ENCODE measurements at regions not wholly inside any gene's neighbourhood (a gene's known extent, or its start where the extent isn't known, plus 50 kb on each side); places are given as distances from the start of the nearest gene placed in this dataset.

DNA sequence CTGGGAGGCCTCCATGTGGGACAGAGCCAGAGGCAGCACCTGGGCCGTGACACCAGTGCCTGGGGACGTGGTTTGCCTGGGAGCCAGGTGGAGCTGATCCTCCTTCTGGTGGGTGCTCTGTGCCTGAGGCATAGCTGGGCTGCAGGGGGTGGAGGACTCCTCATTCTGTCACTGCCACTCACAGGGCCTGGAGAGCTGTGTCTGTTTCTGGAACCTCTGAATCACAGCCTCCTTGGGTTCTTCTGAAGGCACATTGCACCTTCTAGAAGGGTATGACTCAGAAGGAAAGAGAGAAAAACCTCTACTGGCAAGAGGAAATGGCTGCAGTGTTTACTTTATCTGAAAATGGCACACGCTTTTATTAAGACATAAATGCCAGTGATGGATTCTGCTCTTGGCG lies 659.8 kb downstream of the VRK1 start:
- H3K27ac Mint-ChIP-seq: no peak overlapping the region
- Histone ChIP-seq H3K4me1 (ENCODE audit: control insufficient read depth, insufficient read depth, low read length) (no peaks in the 10 kb centered on the region), H3K36me3 (ENCODE audit: control insufficient read depth, insufficient read depth, low read length) (no peaks in the 10 kb centered on the region), H3K27ac (ENCODE audit: low read depth, low read length) (no peak overlapping the region), H3K9ac (ENCODE audit: extremely low read depth, low read length, poor library complexity, severe bottlenecking) (no peak overlapping the region), H3K27me3 (ENCODE audit: control insufficient read depth, insufficient read depth, low read length, poor library complexity, severe bottlenecking) (no peaks in the 10 kb centered on the region), H3K4me3 (ENCODE audit: low read length) (no peak overlapping the region), H3K9me3 (ENCODE audit: control insufficient read depth, low read length) (peaks cover 7% of the 10 kb centered on the region)
- peaks cover 14% of the 10 kb centered on the region for H3K4me1 Mint-ChIP-seq
- TF ChIP-seq, protein P1, sequence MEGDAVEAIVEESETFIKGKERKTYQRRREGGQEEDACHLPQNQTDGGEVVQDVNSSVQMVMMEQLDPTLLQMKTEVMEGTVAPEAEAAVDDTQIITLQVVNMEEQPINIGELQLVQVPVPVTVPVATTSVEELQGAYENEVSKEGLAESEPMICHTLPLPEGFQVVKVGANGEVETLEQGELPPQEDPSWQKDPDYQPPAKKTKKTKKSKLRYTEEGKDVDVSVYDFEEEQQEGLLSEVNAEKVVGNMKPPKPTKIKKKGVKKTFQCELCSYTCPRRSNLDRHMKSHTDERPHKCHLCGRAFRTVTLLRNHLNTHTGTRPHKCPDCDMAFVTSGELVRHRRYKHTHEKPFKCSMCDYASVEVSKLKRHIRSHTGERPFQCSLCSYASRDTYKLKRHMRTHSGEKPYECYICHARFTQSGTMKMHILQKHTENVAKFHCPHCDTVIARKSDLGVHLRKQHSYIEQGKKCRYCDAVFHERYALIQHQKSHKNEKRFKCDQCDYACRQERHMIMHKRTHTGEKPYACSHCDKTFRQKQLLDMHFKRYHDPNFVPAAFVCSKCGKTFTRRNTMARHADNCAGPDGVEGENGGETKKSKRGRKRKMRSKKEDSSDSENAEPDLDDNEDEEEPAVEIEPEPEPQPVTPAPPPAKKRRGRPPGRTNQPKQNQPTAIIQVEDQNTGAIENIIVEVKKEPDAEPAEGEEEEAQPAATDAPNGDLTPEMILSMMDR (conservative IDR thresholded peaks at IDR 0.05): no peak
- no peak for DNase-seq
- WGBS, 2 experiments (ENCODE audit: insufficient coverage in 1 of 2, insufficient read length in 1 of 2): 80 to 91% methylated on average over 2 to 4 of the region's 4 CpGs
- no peak overlapping the region for H3K4me3 Mint-ChIP-seq
- peaks cover 12% of the 10 kb centered on the region for H3K9me3 Mint-ChIP-seq
- H3K27me3 Mint-ChIP-seq (ENCODE audit: insufficient read depth): peaks cover 33% of the 10 kb centered on the region
- peaks cover 1% of the 10 kb centered on the region for H3K36me3 Mint-ChIP-seq (ENCODE audit: low read depth)

DNA sequence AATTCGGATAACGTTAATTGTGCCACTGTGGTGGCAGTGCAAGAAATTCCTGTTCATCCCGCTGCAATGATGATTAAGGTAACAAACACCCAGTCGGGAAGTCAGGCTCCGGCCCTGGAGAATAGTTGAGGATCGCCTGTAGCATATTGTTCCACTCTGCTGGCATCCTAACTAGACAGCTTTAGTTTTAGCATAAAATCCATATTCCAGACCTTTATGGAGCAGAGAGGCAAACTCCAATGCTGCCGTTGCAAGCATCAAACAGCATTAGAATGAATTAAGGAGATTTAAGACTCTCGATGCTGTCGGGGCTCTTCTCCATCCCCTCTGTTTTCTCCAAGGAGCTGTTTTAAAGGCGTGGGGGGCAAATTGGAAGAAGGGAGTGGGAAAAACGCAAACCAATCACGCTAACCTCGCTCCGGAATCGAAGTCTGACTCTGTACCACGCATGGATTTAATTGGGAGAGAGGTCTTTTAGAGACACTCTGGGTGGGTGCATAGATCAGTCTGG lies 660.4 kb downstream of the VRK1 start:
- no peaks in the 10 kb centered on the region for H3K27me3 ChIP-seq (ENCODE audit: control insufficient read depth, insufficient read depth, low read length, poor library complexity, severe bottlenecking)
- peak overlapping the region; percentile 57 for H3K4me3 Mint-ChIP-seq
- no peak overlapping the region for H3K4me3 ChIP-seq (ENCODE audit: low read length)
- H3K27ac ChIP-seq (ENCODE audit: low read depth, low read length): no peak overlapping the region
- no peak overlapping the region for H3K9ac ChIP-seq (ENCODE audit: extremely low read depth, low read length, poor library complexity, severe bottlenecking)
- no peak for DNase-seq
- H3K27me3 Mint-ChIP-seq (ENCODE audit: insufficient read depth): peaks cover 33% of the 10 kb centered on the region
- TF ChIP-seq, protein P1 (conservative IDR thresholded peaks at IDR 0.05): no peak
- H3K9me3 Mint-ChIP-seq: peaks cover 17% of the 10 kb centered on the region
- no peaks in the 10 kb centered on the region for H3K36me3 ChIP-seq (ENCODE audit: control insufficient read depth, insufficient read depth, low read length)
- H3K9me3 ChIP-seq (ENCODE audit: control insufficient read depth, low read length): peaks cover 14% of the 10 kb centered on the region
- peaks cover 2% of the 10 kb centered on the region for H3K36me3 Mint-ChIP-seq (ENCODE audit: low read depth)
- peaks cover 14% of the 10 kb centered on the region for H3K4me1 Mint-ChIP-seq
- no peaks in the 10 kb centered on the region for H3K4me1 ChIP-seq (ENCODE audit: control insufficient read depth, insufficient read depth, low read length)
- no peak overlapping the region for H3K27ac Mint-ChIP-seq
- WGBS, 2 experiments (ENCODE audit: insufficient coverage in 1 of 2, insufficient read length in 1 of 2): 86 to 90% methylated on average over 15 to 16 of the region's 16 CpGs

DNA sequence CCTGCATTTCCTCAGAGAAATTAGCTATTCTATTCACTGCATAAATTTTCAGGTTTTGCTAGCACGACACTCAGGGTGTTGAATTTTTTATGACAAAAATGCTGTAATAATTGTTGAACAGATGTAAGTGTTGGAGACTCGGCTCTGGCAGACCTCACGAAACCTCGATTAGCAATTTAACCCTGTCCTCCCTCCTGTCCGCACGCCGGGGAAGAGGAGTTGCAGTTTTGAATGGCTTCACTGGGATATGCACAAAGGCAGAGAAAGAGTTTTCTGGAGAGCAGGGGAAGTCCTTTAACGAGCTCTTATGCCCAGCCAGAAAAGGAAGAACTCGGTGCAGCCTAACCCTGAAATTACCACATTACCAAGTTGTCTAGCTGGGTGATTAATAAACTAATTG lies 661.1 kb downstream of the VRK1 start:
- no peak overlapping the region for H3K9ac ChIP-seq (ENCODE audit: extremely low read depth, low read length, poor library complexity, severe bottlenecking)
- TF ChIP-seq, protein P1 (conservative IDR thresholded peaks at IDR 0.05): no peak
- H3K27ac ChIP-seq (ENCODE audit: low read depth, low read length): no peak overlapping the region
- H3K27ac Mint-ChIP-seq: no peak overlapping the region
- peak overlapping the region; percentile 57 for H3K4me3 Mint-ChIP-seq
- peak overlapping the region; percentile 18 for H3K4me3 ChIP-seq (ENCODE audit: low read length)
- no peaks in the 10 kb centered on the region for H3K36me3 ChIP-seq (ENCODE audit: control insufficient read depth, insufficient read depth, low read length)
- H3K9me3 ChIP-seq (ENCODE audit: control insufficient read depth, low read length): peaks cover 14% of the 10 kb centered on the region
- H3K27me3 ChIP-seq (ENCODE audit: control insufficient read depth, insufficient read depth, low read length, poor library complexity, severe bottlenecking): no peaks in the 10 kb centered on the region
- peaks cover 35% of the 10 kb centered on the region for H3K27me3 Mint-ChIP-seq (ENCODE audit: insufficient read depth)
- H3K4me1 ChIP-seq (ENCODE audit: control insufficient read depth, insufficient read depth, low read length): no peaks in the 10 kb centered on the region
- WGBS, 2 experiments (ENCODE audit: insufficient coverage in 1 of 2, insufficient read length in 1 of 2): 59 to 60% methylated on average over 1 to 9 of the region's 9 CpGs
- DNase-seq: no peak
- H3K9me3 Mint-ChIP-seq: peaks cover 19% of the 10 kb centered on the region
- H3K4me1 Mint-ChIP-seq: peaks cover 14% of the 10 kb centered on the region
- H3K36me3 Mint-ChIP-seq (ENCODE audit: low read depth): peaks cover 5% of the 10 kb centered on the region

Data from endodermal cell (in vitro differentiated cells).